Kidney epithelial cell (primary cell): ENCODE measurements at regions not wholly inside any gene's neighbourhood (a gene's known extent, or its start where the extent isn't known, plus 50 kb on each side); places are given as distances from the start of the nearest gene placed in this dataset.

Experiments
- DNase-seq: peaks from one replicate; pipeline ENCODE4 v3.0.0-alpha.2; 2010; ENCODE audit warnings: low read depth
- H3K27me3 ChIP-seq: 2 replicates; pipeline ENCODE4 v1.6.0; 2011; ENCODE audit warnings: low read length; ENCODE audit not compliant: control insufficient read depth, insufficient read depth
- H3K36me3 ChIP-seq: 2 replicates; pipeline ENCODE4 v1.5.1; 2011; ENCODE audit warnings: low read length; ENCODE audit not compliant: control insufficient read depth, insufficient read depth
- H3K4me3 ChIP-seq: 2 replicates; pipeline ENCODE4 v1.5.1; 2011; ENCODE audit warnings: low read depth, mild to moderate bottlenecking, control low read depth, low read length
- TF ChIP-seq, protein P1 (sequence below): IDR thresholded peaks from 2 replicates; pipeline ENCODE4 v1.5.1; 2011; ENCODE audit warnings: mild to moderate bottlenecking, moderate library complexity, low read length, control low read depth, inconsistent platforms; ENCODE audit not compliant: insufficient read depth, poor library complexity, severe bottlenecking

DNA sequence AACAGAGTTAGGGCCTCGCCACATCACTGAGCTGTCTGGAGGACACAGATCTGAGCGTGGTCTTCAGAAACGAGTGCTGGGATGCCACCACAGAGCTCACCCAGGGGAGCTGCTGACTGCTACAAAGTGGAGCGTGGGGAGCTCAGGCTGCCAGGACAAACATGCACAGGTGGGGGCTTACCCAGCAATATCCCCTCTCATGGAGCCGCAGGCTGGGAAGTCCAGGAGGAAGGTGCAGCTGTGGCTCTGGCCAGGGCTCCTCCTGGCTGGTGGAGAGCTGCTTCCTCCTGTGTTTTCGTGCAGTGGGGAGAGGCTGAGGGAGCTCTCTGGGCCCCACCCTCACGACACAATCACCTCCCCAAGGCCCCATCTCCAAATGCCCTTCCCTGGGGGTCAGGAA lies 368.6 kb upstream of the IRX4 start:
- TF ChIP-seq, protein P1, sequence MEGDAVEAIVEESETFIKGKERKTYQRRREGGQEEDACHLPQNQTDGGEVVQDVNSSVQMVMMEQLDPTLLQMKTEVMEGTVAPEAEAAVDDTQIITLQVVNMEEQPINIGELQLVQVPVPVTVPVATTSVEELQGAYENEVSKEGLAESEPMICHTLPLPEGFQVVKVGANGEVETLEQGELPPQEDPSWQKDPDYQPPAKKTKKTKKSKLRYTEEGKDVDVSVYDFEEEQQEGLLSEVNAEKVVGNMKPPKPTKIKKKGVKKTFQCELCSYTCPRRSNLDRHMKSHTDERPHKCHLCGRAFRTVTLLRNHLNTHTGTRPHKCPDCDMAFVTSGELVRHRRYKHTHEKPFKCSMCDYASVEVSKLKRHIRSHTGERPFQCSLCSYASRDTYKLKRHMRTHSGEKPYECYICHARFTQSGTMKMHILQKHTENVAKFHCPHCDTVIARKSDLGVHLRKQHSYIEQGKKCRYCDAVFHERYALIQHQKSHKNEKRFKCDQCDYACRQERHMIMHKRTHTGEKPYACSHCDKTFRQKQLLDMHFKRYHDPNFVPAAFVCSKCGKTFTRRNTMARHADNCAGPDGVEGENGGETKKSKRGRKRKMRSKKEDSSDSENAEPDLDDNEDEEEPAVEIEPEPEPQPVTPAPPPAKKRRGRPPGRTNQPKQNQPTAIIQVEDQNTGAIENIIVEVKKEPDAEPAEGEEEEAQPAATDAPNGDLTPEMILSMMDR: no peak
- DNase-seq: no peak
- Histone ChIP-seq H3K27me3 (no peaks in the 10 kb centered on the region), H3K36me3 (no peaks in the 10 kb centered on the region), H3K4me3 (no peak overlapping the region)

DNA sequence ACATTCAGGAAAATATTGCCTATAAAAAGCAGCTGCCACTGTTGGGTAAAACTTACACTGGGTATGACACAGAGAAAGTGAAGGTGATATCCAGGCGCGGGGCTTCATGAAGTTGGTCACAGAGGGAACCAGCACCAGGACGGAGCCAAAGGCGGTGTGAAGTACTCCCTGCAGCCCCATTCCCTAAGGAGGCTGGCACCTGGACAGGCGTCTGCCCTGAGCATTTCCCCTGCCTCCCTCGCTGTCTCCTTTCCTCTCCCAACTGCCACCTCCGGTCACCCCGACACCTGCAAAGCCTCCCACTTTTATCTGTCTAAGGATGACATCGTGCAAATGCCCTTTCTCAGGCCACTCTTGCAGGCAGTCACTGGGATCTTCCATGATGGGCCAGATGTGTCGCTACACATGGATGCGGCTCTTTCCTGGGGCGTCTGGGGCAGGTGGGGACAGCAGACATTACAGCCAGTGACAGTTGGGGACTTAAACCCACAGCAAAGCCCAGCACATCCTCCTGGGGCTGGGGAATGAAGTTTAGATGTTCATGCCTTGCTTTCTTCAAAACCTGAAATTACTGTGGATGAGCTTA lies 367.7 kb upstream of the IRX4 start:
- no peaks in the 10 kb centered on the region for H3K36me3 ChIP-seq
- TF ChIP-seq, protein P1: no peak
- DNase-seq: no peak

DNA sequence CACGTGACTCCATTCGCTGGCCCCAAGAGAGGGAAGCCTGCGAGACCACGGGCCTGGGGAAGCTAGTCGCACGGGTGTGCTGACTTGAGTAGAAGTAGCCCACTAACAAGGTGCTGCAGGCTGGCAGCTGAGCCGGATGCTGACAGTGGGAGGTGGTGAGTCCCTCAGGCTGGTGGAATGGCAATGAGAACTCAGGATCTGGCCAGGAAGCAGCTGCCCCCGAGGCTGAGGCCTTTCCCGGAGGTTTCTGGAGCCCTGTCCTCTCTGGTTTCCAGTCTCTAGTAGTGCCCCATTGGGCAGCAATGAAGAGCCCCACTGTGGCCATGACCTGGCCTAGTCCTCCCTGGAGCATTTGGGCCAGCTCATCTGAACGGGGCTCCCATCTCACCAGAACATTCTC lies 366.7 kb upstream of the IRX4 start:
- H3K4me3 ChIP-seq: no peak overlapping the region
- TF ChIP-seq, protein P1: no peak
- DNase-seq: no peak
- H3K36me3 ChIP-seq: no peaks in the 10 kb centered on the region
- H3K27me3 ChIP-seq: no peaks in the 10 kb centered on the region

More for the DNA sequence above, 367.7 kb upstream of the IRX4 start:
- Histone ChIP-seq H3K27me3 (no peaks in the 10 kb centered on the region), H3K4me3 (no peak overlapping the region)

DNA sequence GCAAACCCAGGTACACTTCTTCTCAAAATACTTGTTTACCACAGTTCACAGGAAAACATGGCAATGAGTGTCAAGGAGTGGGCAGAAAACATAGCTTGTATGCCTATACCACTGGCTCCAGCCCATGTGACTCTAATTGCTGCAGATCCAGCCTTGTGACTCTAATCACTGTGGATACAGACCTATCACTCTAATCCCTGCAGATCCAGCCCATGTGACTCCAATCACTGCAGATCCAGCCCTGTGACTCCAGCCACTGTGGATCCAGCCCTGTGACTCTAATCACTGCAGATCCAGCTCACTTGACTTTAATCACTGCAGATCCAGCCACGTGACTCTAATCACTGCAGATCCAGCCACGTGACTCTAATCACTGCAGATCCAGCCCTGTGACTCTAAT lies 366.3 kb upstream of the IRX4 start:
- Histone ChIP-seq H3K27me3 (no peaks in the 10 kb centered on the region), H3K36me3 (no peaks in the 10 kb centered on the region), H3K4me3 (no peak overlapping the region)
- TF ChIP-seq, protein P1: no peak
- DNase-seq: no peak

DNA sequence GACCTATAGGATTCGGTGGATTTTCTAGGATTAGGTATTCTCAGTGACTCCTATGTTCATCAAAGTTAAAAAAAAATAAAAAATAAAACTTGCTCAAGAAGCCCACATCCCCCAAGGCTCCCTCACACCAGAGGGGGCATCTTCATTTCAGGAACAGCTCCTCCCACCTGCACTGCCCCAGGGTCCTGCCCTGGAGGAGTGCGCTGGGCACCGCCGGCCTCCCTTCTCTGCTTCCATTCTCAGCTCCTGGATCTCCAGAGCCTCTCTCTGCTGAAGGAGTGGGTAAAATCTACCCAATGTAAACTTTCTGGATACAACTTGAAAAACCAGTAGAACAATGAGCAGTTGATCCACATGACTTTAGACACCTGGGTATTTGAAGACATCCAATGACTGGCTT lies 359.8 kb upstream of the IRX4 start:
- TF ChIP-seq, protein P1: no peak
- H3K4me3 ChIP-seq: no peak overlapping the region
- no peaks in the 10 kb centered on the region for H3K36me3 ChIP-seq
- H3K27me3 ChIP-seq: no peaks in the 10 kb centered on the region
- DNase-seq: no peak

DNA sequence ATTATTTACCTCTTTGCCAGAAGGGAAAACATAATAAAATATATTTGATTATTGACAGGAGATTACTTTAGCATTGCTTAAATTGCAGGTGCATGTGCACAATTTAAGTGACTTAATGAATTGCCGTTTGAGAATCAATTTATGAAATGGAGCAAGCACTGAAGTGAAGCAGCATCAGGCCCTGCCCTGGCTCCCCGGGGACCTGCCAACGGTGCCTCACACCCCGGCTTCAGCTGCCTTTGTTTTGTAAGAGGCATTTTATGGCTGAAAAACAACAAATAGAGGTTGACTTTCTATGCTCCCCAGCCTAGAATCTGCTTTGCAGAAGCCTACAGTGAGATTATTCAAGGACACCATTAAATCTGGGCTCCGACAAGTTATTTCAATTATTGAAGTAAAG lies 359.1 kb upstream of the IRX4 start:
- Histone ChIP-seq H3K27me3 (no peaks in the 10 kb centered on the region), H3K36me3 (no peaks in the 10 kb centered on the region), H3K4me3 (no peak overlapping the region)
- TF ChIP-seq, protein P1: no peak
- no peak for DNase-seq
